DND-41 (cell line): ENCODE measurements at regions not wholly inside any gene's neighbourhood (a gene's known extent, or its start where the extent isn't known, plus 50 kb on each side); places are given as distances from the start of the nearest gene placed in this dataset.

Source experiments
- ATAC-seq: fragments of 200-7000 bp; cut with Tn5 transposase; 3 replicates; pipeline ENCODE4 v1.9.1; 2021; ENCODE audit warnings: low read depth; ENCODE audit not compliant: insufficient read depth
- DNase-seq: peaks from one replicate; pipeline ENCODE4 v3.0.0-alpha.2; 2020
- H2AFZ ChIP-seq: 2 replicates; pipeline ENCODE4 v1.6.0; 2012; ENCODE audit warnings: low read depth, low read length
- H3K27ac ChIP-seq: 2 replicates; pipeline ENCODE4 v1.5.1; 2012; ENCODE audit warnings: low read length, inconsistent platforms
- H3K27me3 ChIP-seq: fragments of 200-600 bp; sonication (generic); 2 replicates; pipeline ENCODE4 v1.6.0; 2012; ENCODE audit warnings: low read length, mild to moderate bottlenecking, inconsistent platforms; ENCODE audit not compliant: insufficient read depth, poor library complexity
- H3K36me3 ChIP-seq: 2 replicates; pipeline ENCODE4 v1.5.1; 2012; ENCODE audit warnings: low read length, inconsistent platforms; ENCODE audit not compliant: insufficient read depth
- H3K4me1 ChIP-seq: 2 replicates; pipeline ENCODE4 v1.5.1; 2012; ENCODE audit warnings: mild to moderate bottlenecking, low read length; ENCODE audit not compliant: insufficient read depth
- H3K4me2 ChIP-seq: 2 replicates; pipeline ENCODE4 v1.6.0; 2012; ENCODE audit warnings: mild to moderate bottlenecking, moderate library complexity, low read length, inconsistent platforms; ENCODE audit not compliant: insufficient read depth
- H3K4me3 ChIP-seq, 2 experiments: fragments of 200-600 bp in 1 of 2; shearing (Covaris generic) in 1 of 2; 2 replicates each; pipeline ENCODE4 v1.5.1; 2012 to 2016; ENCODE audit warnings: inconsistent platforms in 2 of 2, low read length in 2 of 2, mild to moderate bottlenecking in 2 of 2, low read depth in 1 of 2, moderate library complexity in 1 of 2
- H3K79me2 ChIP-seq: 2 replicates; pipeline ENCODE4 v1.6.0; 2012; ENCODE audit warnings: low read length, inconsistent platforms; ENCODE audit not compliant: insufficient read depth
- H3K9ac ChIP-seq: 2 replicates; pipeline ENCODE4 v1.6.0; 2012; ENCODE audit warnings: low read depth, mild to moderate bottlenecking, inconsistent platforms, low read length, moderate library complexity
- H3K9me3 ChIP-seq: 2 replicates; pipeline ENCODE4 v1.5.1; 2012; ENCODE audit warnings: low read length, moderate library complexity, mild to moderate bottlenecking, inconsistent platforms; ENCODE audit not compliant: insufficient read depth, severe bottlenecking
- H4K20me1 ChIP-seq: 2 replicates; pipeline ENCODE4 v1.6.0; 2012; ENCODE audit warnings: low read length; ENCODE audit not compliant: insufficient read depth
- EZH2 ChIP-seq: IDR thresholded peaks from 3 replicates; pipeline ENCODE4 v1.6.1; 2012; ENCODE audit warnings: borderline replicate concordance, low read depth, mild to moderate bottlenecking, moderate library complexity, low read length, inconsistent platforms; ENCODE audit not compliant: severe bottlenecking
- TF ChIP-seq, protein P1 (sequence below): IDR thresholded peaks from 2 replicates; pipeline ENCODE4 v1.5.1; 2012; ENCODE audit warnings: borderline replicate concordance, low read length, moderate library complexity, mild to moderate bottlenecking; ENCODE audit not compliant: poor library complexity, severe bottlenecking; ENCODE audit errors: extremely low read depth

DNA sequence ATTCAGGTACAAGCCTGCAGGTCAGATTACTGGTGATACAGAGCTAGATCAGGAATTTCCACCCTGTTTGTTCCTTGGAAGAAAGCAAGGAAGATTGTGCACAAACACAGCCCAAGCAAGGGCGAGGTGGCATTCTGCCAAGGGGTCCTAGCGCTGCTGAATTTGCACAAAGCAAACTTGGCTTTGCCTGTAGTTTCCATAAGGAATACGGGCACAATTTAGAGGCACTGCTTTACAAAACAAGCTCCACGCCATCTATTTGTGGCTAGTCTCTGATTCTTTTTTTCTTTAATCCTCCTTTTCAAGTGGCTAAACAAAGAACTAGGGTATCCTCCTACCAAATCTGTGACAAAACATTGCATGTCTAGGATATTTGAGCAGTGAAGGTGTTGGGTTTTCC is 195.5 kb upstream of the ACVR2A start:
- H3K36me3 ChIP-seq = no peaks in the 10 kb centered on the region
- H3K9ac ChIP-seq = no peak overlapping the region
- no peaks in the 10 kb centered on the region for H3K9me3 ChIP-seq
- DNase-seq (no peak), ATAC-seq (no peak)
- H4K20me1 ChIP-seq = no peaks in the 10 kb centered on the region
- no peak overlapping the region for H3K27ac ChIP-seq
- no peaks in the 10 kb centered on the region for H3K27me3 ChIP-seq
- no peaks in the 10 kb centered on the region for H3K4me1 ChIP-seq
- no peaks in the 10 kb centered on the region for H3K79me2 ChIP-seq
- H3K4me2 ChIP-seq = no peak overlapping the region
- TF ChIP-seq, protein P1, sequence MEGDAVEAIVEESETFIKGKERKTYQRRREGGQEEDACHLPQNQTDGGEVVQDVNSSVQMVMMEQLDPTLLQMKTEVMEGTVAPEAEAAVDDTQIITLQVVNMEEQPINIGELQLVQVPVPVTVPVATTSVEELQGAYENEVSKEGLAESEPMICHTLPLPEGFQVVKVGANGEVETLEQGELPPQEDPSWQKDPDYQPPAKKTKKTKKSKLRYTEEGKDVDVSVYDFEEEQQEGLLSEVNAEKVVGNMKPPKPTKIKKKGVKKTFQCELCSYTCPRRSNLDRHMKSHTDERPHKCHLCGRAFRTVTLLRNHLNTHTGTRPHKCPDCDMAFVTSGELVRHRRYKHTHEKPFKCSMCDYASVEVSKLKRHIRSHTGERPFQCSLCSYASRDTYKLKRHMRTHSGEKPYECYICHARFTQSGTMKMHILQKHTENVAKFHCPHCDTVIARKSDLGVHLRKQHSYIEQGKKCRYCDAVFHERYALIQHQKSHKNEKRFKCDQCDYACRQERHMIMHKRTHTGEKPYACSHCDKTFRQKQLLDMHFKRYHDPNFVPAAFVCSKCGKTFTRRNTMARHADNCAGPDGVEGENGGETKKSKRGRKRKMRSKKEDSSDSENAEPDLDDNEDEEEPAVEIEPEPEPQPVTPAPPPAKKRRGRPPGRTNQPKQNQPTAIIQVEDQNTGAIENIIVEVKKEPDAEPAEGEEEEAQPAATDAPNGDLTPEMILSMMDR = no peak
- TF ChIP-seq EZH2 = no peak
- no peak overlapping the region for H3K4me3 ChIP-seq
- no peak overlapping the region for H2AFZ ChIP-seq

DNA sequence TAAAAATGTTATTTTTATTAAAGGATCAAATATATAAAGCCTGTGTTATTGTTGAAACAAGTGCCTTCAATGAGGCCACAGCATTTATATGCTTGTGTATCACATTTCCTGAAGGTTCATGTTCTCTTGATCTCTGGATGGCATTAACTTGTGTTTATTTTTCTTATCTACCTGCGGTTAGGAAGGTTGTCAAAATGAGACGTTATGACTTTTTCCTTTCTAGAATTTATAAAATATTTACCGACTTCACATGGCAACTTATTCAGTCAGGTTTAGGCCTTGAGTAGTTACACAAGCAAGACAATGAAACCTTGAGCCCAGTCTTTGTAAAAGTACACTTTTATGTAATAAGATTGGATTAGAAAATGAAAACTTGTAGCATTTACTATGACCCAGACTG is 196.4 kb upstream of the ACVR2A start:
- Histone ChIP-seq H3K9ac (no peak overlapping the region), H3K27me3 (no peaks in the 10 kb centered on the region), H3K4me2 (no peak overlapping the region), H4K20me1 (no peaks in the 10 kb centered on the region), H3K4me3 (no peak overlapping the region), H3K9me3 (no peaks in the 10 kb centered on the region), H3K36me3 (no peaks in the 10 kb centered on the region), H3K4me1 (no peaks in the 10 kb centered on the region), H2AFZ (no peak overlapping the region), H3K79me2 (no peaks in the 10 kb centered on the region), H3K27ac (no peak overlapping the region)
- ATAC-seq (no peak), DNase-seq (no peak)
- TF ChIP-seq EZH2 = no peak
- TF ChIP-seq, protein P1 = no peak

DNA sequence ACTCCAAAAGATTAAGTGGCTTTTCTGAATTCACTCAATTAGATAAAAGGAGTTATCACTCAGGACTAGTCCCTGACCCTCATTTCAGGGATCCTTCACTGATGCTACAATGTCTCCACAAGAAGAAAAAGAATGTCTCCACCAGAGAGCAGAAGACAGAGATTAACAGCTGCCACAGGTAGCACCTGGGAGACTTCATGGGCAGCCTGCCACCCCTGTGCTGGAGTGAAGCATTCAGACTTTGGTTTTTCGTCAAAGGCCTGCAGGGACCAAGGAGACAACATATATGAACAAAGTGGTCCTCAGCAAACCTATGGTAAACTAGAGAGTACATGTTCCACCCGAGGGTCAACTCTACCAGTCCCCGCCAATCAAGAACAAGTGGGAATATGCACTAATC is 197.0 kb upstream of the ACVR2A start:
- no peaks in the 10 kb centered on the region for H3K4me1 ChIP-seq
- no peak for TF ChIP-seq EZH2
- TF ChIP-seq, protein P1 = no peak
- H3K36me3 ChIP-seq = no peaks in the 10 kb centered on the region
- H2AFZ ChIP-seq = no peak overlapping the region
- H3K79me2 ChIP-seq = no peaks in the 10 kb centered on the region
- H3K4me2 ChIP-seq = no peak overlapping the region
- no peaks in the 10 kb centered on the region for H4K20me1 ChIP-seq
- ATAC-seq (no peak), DNase-seq (no peak)
- H3K27ac ChIP-seq = no peak overlapping the region
- no peaks in the 10 kb centered on the region for H3K27me3 ChIP-seq
- H3K4me3 ChIP-seq = no peak overlapping the region
- H3K9me3 ChIP-seq = no peaks in the 10 kb centered on the region
- H3K9ac ChIP-seq = no peak overlapping the region
